Stimulated activated naive CD8-positive, alpha-beta T cell treated with anti-CD3 and anti-CD28 coated beads, Interleukin-15, Interleukin-2, amounts not matched to agents 100 U/mL and 50 U/mL, for 24 hours (primary cell): ENCODE measurements at regions not wholly inside any gene's neighbourhood (a gene's known extent, or its start where the extent isn't known, plus 50 kb on each side); places are given as distances from the start of the nearest gene placed in this dataset.

ENCODE experiments used
- ATAC-seq: fragments of 150-1000 bp; cut with Tn5 transposase; one replicate; pipeline ENCODE4 v1.10.0; 2021
- DNase-seq: peaks from one replicate; pipeline ENCODE4 v3.0.0; 2021

DNA sequence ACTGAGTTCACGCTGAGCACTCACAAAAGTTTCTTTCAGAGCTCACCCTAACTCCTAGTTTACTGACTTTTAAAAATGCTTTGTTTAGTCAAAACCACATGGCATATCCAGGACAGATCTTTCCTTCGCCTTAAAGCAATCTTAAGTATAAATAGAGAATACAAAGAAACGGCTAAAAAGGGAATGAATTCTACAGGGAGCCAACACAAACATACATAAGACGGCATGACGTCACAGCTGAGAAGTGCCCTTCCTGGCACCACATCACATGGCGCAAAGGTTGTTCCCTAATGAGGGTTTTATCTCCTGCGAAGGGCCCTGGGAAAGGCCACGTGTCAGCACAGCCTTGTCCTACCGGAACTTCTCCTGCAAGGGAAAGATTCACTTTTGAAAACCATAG is 141.3 kb downstream of the IRX1 start:
- no peak for DNase-seq
- no peak for ATAC-seq

DNA sequence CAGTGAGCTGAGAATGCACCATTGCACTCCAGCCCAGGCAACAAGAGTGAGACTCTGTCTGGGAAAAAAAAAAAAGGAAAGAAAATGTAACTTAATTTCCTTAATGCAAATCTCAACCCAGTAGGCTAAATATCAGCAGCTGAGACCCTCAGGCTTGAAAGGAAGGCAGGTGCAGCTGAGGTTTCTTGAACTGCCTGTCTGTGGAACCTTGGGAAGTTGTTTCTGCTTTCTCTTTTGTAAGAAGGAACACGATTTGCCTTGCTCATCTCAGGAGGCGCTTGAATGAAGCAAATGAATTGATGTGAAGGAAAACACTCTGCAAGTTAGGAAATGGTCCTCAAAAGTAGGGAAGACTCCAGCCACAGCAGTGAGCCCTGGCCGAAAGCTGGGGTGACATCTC is 143.3 kb downstream of the IRX1 start:
- DNase-seq, result no peak
- no peak for ATAC-seq

- DNase-seq (no peak), ATAC-seq (no peak)
Measured at GRCh38 chr5:3740546-3741373, 145.1 kb downstream of the IRX1 start.

DNA sequence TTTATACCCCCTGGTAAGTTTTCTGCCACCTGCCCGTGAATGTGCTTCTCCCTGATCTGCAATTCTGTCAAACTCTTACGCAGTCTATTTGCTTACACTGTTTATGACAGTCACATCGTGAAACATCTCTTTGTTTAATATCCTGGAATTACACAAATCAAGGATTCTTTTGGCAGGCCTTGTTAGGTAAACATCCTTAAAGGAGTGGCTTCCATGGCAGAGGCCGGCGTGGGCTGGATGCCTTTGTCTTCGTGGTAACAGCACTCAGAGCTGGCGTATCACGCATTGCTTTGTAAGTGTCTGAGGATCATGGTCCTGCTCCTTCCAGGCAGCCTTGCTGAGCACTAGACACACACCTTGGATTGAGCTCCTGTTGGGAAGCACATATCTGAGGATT is 145.7 kb downstream of the IRX1 start:
- DNase-seq, result no peak
- ATAC-seq, result no peak

DNA sequence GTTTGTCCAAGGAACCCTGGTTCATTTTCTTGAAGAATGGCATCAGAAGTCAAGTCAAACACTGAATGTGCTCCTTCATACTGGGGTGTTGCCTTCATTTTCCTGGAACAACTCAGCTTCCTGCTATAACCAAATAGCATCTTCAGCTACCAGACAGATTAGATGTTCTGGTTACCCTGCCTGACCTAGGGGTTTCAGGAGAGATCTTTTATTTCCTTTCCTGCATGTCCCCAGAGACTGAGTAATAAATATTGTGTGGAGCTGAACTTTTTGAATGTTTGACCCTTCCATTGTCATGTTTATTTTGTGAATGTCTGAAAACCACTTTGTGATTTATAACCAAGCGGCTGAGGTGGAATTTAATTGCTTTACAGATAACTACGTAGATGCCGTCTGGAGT is 147.1 kb downstream of the IRX1 start:
- no peak for ATAC-seq
- DNase-seq, result no peak

DNA sequence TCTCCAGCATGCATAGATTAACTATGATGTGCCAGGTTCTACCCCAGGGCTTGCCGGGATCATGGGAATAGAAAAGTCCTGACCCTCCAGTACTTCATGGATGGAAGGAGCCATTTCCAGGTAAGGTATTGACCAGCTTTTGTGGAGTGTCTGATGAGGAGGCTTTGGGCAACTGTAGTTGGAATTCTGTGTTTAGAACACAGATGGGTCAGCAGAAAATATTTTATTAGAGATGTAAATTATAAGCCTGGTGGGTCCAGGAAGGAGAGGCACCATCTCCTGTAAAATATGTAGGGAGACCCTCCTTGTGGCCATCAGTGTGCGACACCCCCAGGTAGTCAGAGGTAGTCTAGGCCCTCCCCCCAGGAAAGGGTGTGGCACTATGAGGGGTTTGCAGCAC is 156.2 kb downstream of the IRX1 start:
- DNase-seq (no peak), ATAC-seq (no peak)

GRCh38 chr5:3778000-3778550 is 182.4 kb downstream of the IRX1 start:
- ATAC-seq (no peak), DNase-seq (no peak)

DNA sequence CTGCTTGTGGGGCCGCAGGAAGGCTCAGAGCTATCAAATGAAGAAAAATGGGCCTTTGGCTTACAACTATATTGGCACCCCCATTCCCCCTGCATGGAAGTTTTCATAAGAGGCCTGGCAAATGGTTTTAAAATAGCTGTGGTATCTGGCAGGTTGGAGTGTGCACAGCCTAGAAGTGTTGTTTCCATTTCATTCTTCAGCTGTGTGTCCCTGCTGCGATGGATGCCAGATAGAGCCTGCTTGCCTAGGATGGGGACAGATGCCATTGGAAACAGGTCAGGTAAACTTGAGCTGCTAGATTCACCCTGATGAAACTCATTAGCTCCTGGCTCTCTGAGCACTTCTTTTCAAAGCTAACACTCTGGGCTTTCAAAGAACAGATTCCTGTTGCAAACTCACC is 183.3 kb downstream of the IRX1 start:
- DNase-seq (no peak), ATAC-seq (no peak)

- DNase-seq (no peak), ATAC-seq (no peak)
Measured at GRCh38 chr5:3780278-3780677, 184.6 kb downstream of the IRX1 start.

GRCh38 chr5:3780907-3781306 is 185.3 kb downstream of the IRX1 start:
- no peak for ATAC-seq
- DNase-seq, result no peak

DNA sequence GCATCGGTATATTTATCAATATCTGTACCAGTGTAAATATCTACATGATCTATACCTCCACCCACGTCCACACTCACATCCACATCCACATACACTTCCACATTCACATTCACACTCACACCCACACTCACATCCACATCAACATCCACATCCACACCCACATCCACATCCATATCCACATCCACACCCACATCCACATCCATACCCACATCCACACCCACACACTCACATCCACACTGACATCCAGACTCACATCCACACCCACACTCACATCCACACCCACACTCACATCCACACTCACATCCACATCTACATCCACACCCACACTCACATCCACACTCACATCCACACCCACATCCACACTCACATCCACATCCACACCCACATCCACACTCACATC is 189.2 kb downstream of the IRX1 start:
- ATAC-seq, result no peak

GRCh38 chr5:3786165-3786564 is 190.5 kb downstream of the IRX1 start:
- DNase-seq, result no peak

More for the DNA sequence above, 189.2 kb downstream of the IRX1 start:
- DNase-seq, result no peak

DNA sequence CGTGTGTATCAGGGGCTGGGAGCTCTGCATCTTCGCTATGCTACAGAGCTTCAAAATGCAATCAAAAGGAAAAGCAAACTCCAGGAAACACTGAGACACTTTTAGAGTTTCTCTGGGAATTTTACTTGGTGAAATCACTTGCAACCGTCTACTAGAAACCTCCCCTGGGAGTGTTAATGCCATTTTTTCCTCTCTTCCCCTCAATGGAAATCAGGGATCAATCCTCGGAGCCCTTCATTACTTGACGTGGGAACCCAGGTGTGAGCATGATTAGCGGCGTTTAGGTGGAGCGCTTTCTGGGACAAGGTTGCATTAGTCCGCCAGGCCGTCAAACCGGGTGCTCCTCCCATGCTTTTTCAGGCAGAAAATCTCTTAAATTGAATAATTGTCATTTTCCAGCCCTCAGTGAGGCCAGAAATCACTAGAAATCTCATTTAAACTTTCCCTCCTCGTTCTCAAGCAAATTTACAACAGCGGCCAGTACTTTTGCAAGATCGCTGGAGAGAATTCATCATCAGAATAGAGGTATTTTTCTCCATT is 191.3 kb downstream of the IRX1 start:
- no peak for DNase-seq
- no peak for ATAC-seq

More at GRCh38 chr5:3786165-3786564, 190.5 kb downstream of the IRX1 start:
- ATAC-seq, result no peak

GRCh38 chr5:3787604-3788003 is 192.0 kb downstream of the IRX1 start:
- DNase-seq, result no peak
- no peak for ATAC-seq

- no peak for DNase-seq
- no peak for ATAC-seq
Measured at GRCh38 chr5:3789519-3790193, 194.0 kb downstream of the IRX1 start.

GRCh38 chr5:3793162-3793561 is 197.5 kb downstream of the IRX1 start:
- ATAC-seq, result no peak
- no peak for DNase-seq

DNA sequence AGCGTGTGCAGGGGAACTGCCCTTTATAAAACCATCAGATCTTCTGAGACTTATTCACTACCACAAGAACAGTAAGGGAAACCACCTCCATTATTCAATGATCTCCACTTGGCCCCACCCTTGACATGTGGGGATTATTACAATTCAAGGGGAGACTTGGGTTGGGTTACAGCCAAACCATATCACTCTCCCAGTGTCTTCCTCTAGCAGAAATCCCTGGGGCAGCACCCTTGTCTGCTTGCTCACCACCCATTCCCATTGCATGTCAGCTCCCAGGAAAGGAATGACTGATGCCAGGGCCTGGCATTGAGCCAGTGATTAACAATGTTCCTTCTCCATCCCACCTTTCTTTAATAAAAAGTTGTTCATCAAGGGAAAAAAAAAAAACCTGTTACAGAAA is 199.0 kb downstream of the IRX1 start:
- DNase-seq (no peak), ATAC-seq (no peak)

GRCh38 chr5:3796736-3797135 is 201.1 kb downstream of the IRX1 start:
- DNase-seq, result no peak
- ATAC-seq, result no peak

- no peak for ATAC-seq
Measured at GRCh38 chr5:3801967-3802366, 206.3 kb downstream of the IRX1 start.

DNA sequence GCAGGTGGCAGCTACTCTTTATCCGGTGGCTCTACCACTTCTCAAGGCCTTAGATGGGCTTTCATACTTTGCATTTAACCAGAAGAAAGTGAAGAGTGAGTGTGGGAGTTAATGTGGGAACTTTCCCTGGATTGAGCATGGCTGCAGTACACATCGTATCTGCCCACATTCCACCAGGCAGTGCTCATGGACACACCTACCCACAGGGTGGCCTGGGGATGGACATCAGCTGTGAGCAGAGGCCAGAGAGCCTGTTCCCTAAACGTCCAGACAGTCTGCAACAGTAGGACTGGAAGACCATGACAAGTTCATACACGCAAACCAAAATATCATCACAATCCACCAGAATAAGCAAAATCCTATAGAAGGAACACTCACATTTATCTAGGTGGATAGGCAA is 213.8 kb downstream of the IRX1 start:
- ATAC-seq, result no peak
- no peak for DNase-seq

More at GRCh38 chr5:3801967-3802366, 206.3 kb downstream of the IRX1 start:
- no peak for DNase-seq

- DNase-seq, result no peak
- ATAC-seq, result no peak
Measured at GRCh38 chr5:3811116-3811515, 215.5 kb downstream of the IRX1 start.

DNA sequence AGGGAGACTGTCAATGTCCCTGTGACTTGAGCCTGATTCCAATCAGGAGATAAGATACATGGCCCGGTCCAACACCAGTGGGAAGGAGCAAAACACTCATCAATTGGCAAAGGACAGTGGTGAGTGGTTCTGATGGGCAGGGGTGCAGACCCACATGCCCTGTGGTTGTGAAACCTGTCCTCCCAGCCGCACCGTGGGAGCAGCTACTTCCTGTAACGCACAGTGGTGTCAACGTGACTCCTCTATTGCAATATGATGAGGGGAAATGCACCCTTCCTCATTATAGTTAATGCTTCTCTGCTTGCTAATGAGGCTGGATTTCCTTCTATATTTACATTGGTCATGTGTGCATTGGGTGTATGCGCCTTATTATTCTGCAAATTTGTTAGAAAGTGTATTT is 223.0 kb downstream of the IRX1 start:
- DNase-seq (no peak), ATAC-seq (no peak)
